IMR-90 (cell line): ENCODE measurements at regions not wholly inside any gene's neighbourhood (a gene's known extent, or its start where the extent isn't known, plus 50 kb on each side); places are given as distances from the start of the nearest gene placed in this dataset.

ENCODE experiments used
- ATAC-seq: fragments of 200-7000 bp; cut with Tn5 transposase; 2 replicates; pipeline ENCODE4 v1.9.1; 2020; ENCODE audit warnings: low read depth, mild to moderate bottlenecking, moderate library complexity
- BruUV-seq: library from RNA; stranded (reverse); fragments of 400-500 nt; replicated peaks from 2 replicates; lab custom pipeline; 2021; lab: Mats Ljungman, UMichigan
- CTCF ChIA-PET: fragments of 300-600 bp; formaldehyde crosslinking; extraction: SDS; loops from one replicate; lab custom pipeline; 2021; ENCODE audit warnings: antibody characterized with exemption; lab: Yijun Ruan, JAX
- POLR2A ChIA-PET: fragments of 300-600 bp; sonication (Branson Sonifier 250); formaldehyde crosslinking; loops from one replicate; lab custom pipeline; 2022; ENCODE audit warnings: antibody characterized with exemption; ENCODE audit not compliant: unreplicated experiment; lab: Charles Lee
- DNase-seq: peaks from one replicate; pipeline ENCODE4 v3.0.0; 2013
- H2AFZ ChIP-seq: replicated peaks from 2 replicates; pipeline ENCODE3; 2013; ENCODE audit warnings: low read length, mild to moderate bottlenecking; ENCODE audit not compliant: poor library complexity
- H2AK5ac ChIP-seq: 2 replicates; pipeline ENCODE4 v1.6.1; 2013; ENCODE audit warnings: low read depth, low read length, inconsistent platforms
- H2AK9ac ChIP-seq: replicated peaks from 2 replicates; pipeline ENCODE3; 2013; ENCODE audit warnings: mild to moderate bottlenecking, low read depth, low read length, moderate library complexity; ENCODE audit not compliant: poor library complexity
- H2BK120ac ChIP-seq: 2 replicates; pipeline ENCODE4 v1.6.1; 2013; ENCODE audit warnings: low read depth, low read length, inconsistent platforms
- H2BK15ac ChIP-seq: 3 replicates; pipeline ENCODE4 v1.6.1; 2013; ENCODE audit warnings: low read depth, low read length, inconsistent platforms
- H2BK20ac ChIP-seq: 2 replicates; pipeline ENCODE4 v1.6.1; 2013; ENCODE audit warnings: low read depth, mild to moderate bottlenecking, inconsistent platforms, low read length, moderate library complexity
- H2BK5ac ChIP-seq: 2 replicates; pipeline ENCODE4 v1.6.1; 2013; ENCODE audit warnings: mild to moderate bottlenecking, low read depth, low read length, inconsistent platforms; ENCODE audit not compliant: poor library complexity, severe bottlenecking
- H3K14ac ChIP-seq: replicated peaks from 2 replicates; pipeline ENCODE4 v1.6.1; 2013; ENCODE audit warnings: low read depth, low read length, inconsistent platforms
- H3K18ac ChIP-seq: 2 replicates; pipeline ENCODE4 v1.6.1; 2013; ENCODE audit warnings: low read depth, low read length, control low read depth
- H3K23ac ChIP-seq: 2 replicates; pipeline ENCODE4 v1.6.1; 2013; ENCODE audit warnings: low read depth, low read length, inconsistent platforms
- H3K27ac ChIP-seq: 2 replicates; pipeline ENCODE4 v1.5.1; 2013; ENCODE audit warnings: mild to moderate bottlenecking, control low read depth, low read length; ENCODE audit not compliant: insufficient read depth
- H3K27me3 ChIP-seq: 2 replicates; pipeline ENCODE4 v1.6.1; 2013; ENCODE audit warnings: low read length; ENCODE audit not compliant: control insufficient read depth, insufficient read depth
- H3K36me3 ChIP-seq: 2 replicates; pipeline ENCODE4 v1.6.1; 2013; ENCODE audit warnings: low read length, mixed read lengths; ENCODE audit not compliant: control insufficient read depth, insufficient read depth
- H3K4ac ChIP-seq: 2 replicates; pipeline ENCODE4 v1.6.1; 2013; ENCODE audit warnings: low read depth, low read length, inconsistent platforms
- H3K4me1 ChIP-seq: 2 replicates; pipeline ENCODE4 v1.6.1; 2013; ENCODE audit warnings: low read length, mixed read lengths; ENCODE audit not compliant: control insufficient read depth, insufficient read depth
- H3K4me2 ChIP-seq: 2 replicates; pipeline ENCODE4 v1.6.1; 2013; ENCODE audit warnings: low read depth, mild to moderate bottlenecking, control low read depth, low read length, moderate library complexity
- H3K4me3 ChIP-seq: 2 replicates; pipeline ENCODE4 v1.5.1; 2013; ENCODE audit warnings: low read depth, mild to moderate bottlenecking, control low read depth, low read length, moderate library complexity; ENCODE audit not compliant: insufficient read depth
- H3K56ac ChIP-seq: 2 replicates; pipeline ENCODE4 v1.6.1; 2013; ENCODE audit warnings: low read length, inconsistent platforms; ENCODE audit not compliant: insufficient read depth; ENCODE audit errors: extremely low read depth
- H3K79me1 ChIP-seq, 2 experiments: 2 replicates each; pipeline ENCODE4 v1.6.1; 2013; ENCODE audit warnings: low read length in 2 of 2, inconsistent platforms in 1 of 2, low read depth in 1 of 2
- H3K9ac ChIP-seq: 2 replicates; pipeline ENCODE4 v1.6.1; 2013; ENCODE audit warnings: low read depth, low read length, control low read depth
- H3K9me1 ChIP-seq: 2 replicates; pipeline ENCODE4 v1.6.1; 2013; ENCODE audit warnings: low read length, inconsistent platforms; ENCODE audit not compliant: insufficient read depth
- H3K9me3 ChIP-seq: 2 replicates; pipeline ENCODE4 v1.6.1; 2013; ENCODE audit warnings: low read length; ENCODE audit not compliant: control insufficient read depth, insufficient read depth
- H4K20me1 ChIP-seq: 2 replicates; pipeline ENCODE4 v1.6.1; 2013; ENCODE audit warnings: low read length, inconsistent platforms; ENCODE audit not compliant: insufficient read depth
- H4K5ac ChIP-seq: 2 replicates; pipeline ENCODE4 v1.6.1; 2013; ENCODE audit warnings: mild to moderate bottlenecking, low read depth, low read length, control low read depth
- H4K8ac ChIP-seq, 2 experiments: 2 replicates each; pipeline ENCODE4 v1.6.1; 2013; ENCODE audit warnings: low read depth in 2 of 2, low read length in 2 of 2, control low read depth in 1 of 2, inconsistent platforms in 1 of 2
- H4K91ac ChIP-seq: 2 replicates; pipeline ENCODE4 v1.6.1; 2013; ENCODE audit warnings: low read depth, low read length, inconsistent platforms; ENCODE audit not compliant: insufficient read depth
- BHLHE40 ChIP-seq: fragments of 150-350 bp; IDR thresholded peaks from 2 replicates; pipeline ENCODE4 v1.6.1; 2016; ENCODE audit warnings: mild to moderate bottlenecking, low read depth, low read length
- CTCF ChIP-seq: conservative IDR thresholded peaks from 2 replicates; pipeline ENCODE4 v1.5.1; 2012; ENCODE audit warnings: mild to moderate bottlenecking, low read depth, low read length, improper control_type of control experiment
- ELK1 ChIP-seq: fragments of 150-350 bp; IDR thresholded peaks from 2 replicates; pipeline ENCODE4 v1.6.1; 2016; ENCODE audit warnings: low read depth, mild to moderate bottlenecking, low read length, moderate library complexity, borderline replicate concordance
- FOS ChIP-seq: fragments of 150-350 bp; IDR thresholded peaks from 2 replicates; pipeline ENCODE4 v1.6.1; 2016; ENCODE audit warnings: low read depth, low read length
- MXI1 ChIP-seq: IDR thresholded peaks from 2 replicates; pipeline ENCODE4 v1.6.1; 2012; ENCODE audit warnings: low read depth, mild to moderate bottlenecking, low read length, moderate library complexity, borderline replicate concordance
- POLR2A ChIP-seq: IDR thresholded peaks from 2 replicates; pipeline ENCODE4 v1.6.1; 2012; ENCODE audit warnings: mild to moderate bottlenecking, low read depth, low read length
- RCOR1 ChIP-seq: IDR thresholded peaks from 2 replicates; pipeline ENCODE4 v1.6.1; 2012; ENCODE audit warnings: mild to moderate bottlenecking, low read length, improper control_type of control experiment; ENCODE audit not compliant: insufficient replicate concordance
- SMC3 ChIP-seq: fragments of 150-350 bp; IDR thresholded peaks from 2 replicates; pipeline ENCODE4 v1.6.1; 2016; ENCODE audit warnings: low read depth, mild to moderate bottlenecking, antibody characterized with exemption, low read length, moderate library complexity
- USF2 ChIP-seq: fragments of 150-350 bp; IDR thresholded peaks from 2 replicates; pipeline ENCODE4 v1.6.1; 2017; ENCODE audit warnings: mild to moderate bottlenecking, antibody characterized with exemption, low read length, low read depth
- WGBS, 2 experiments: methylation state at CpG; one replicate each; pipeline versions ENCODE4 v1.1.5 to v1.1.7; 2013; ENCODE audit warnings: missing lambda C conversion rate in 2 of 2; ENCODE audit not compliant: insufficient read length in 1 of 2; ENCODE audit errors: extremely low coverage in 2 of 2; 5-methylcytosine and 5-hydroxymethylcytosine counted together
- dilution Hi-C: fragments of 300-500 bp; cut with HindIII; formaldehyde crosslinking; loops from one replicate; pipeline ENCODE4 v1.14.3; 2018; ENCODE audit warnings: low sequenced_read_pairs; ENCODE audit not compliant: unreplicated experiment
- in situ Hi-C: fragments of 300-500 bp; cut with MboI; formaldehyde crosslinking; loops from 3 replicates; pipeline ENCODE4 v1.14.3; 2019; ENCODE audit warnings: low sequenced_read_pairs, inconsistent platforms, mixed read lengths
- intact Hi-C: fragments of 100-400 bp; cut with micrococcal nuclease; formaldehyde crosslinking; loops from 2 replicates; pipeline ENCODE4 v1.10.0; 2022

- in situ Hi-C loops (no loop called here), dilution Hi-C loops (no loop called here)
Measured at GRCh38 chr17:34511931-34512330, 67.5 kb upstream of the TMEM132E start.

More at GRCh38 chr17:34511931-34512330, 67.5 kb upstream of the TMEM132E start:
- POLR2A ChIA-PET, result no interaction called here
- ATAC-seq, result no peak
- no peak overlapping the region for H3K23ac ChIP-seq
- no peak overlapping the region for H3K4me3 ChIP-seq
- no peak overlapping the region for H4K5ac ChIP-seq
- no peaks in the 10 kb centered on the region for H4K20me1 ChIP-seq
- H3K9me3 ChIP-seq, result no peaks in the 10 kb centered on the region
- no peak overlapping the region for H2BK120ac ChIP-seq
- no peak for DNase-seq
- no peaks in the 10 kb centered on the region for H3K79me1 ChIP-seq
- no peak overlapping the region for H2BK15ac ChIP-seq
- H3K56ac ChIP-seq, result no peak overlapping the region
- intact Hi-C loops, result no loop called here
- H3K18ac ChIP-seq, result no peak overlapping the region
- no TSS peak for BruUV-seq
- no peak overlapping the region for H2AK9ac ChIP-seq
- H3K36me3 ChIP-seq, result no peaks in the 10 kb centered on the region
- TF ChIP-seq RCOR1 (no peak), POLR2A (no peak), MXI1 (no peak), SMC3 (no peak), ELK1 (no peak), CTCF (no peak), USF2 (no peak), BHLHE40 (no peak), FOS (no peak)
- H3K4me2 ChIP-seq, result no peak overlapping the region
- H2AK5ac ChIP-seq, result no peak overlapping the region
- no peak overlapping the region for H4K8ac ChIP-seq
- H3K27me3 ChIP-seq, result no peaks in the 10 kb centered on the region
- no peak overlapping the region for H3K27ac ChIP-seq
- CTCF ChIA-PET, result no interaction called here
- no peak overlapping the region for H3K4ac ChIP-seq
- 90% methylated on average over 2 of the region's 3 CpGs; no CpG with 5 or more reads in 1 of the 2 experiments for whole genome bisulfite sequencing, 2 experiments
- no peak overlapping the region for H4K91ac ChIP-seq
- H2BK5ac ChIP-seq, result no peak overlapping the region
- no peak overlapping the region for H3K14ac ChIP-seq
- no peak overlapping the region for H3K9ac ChIP-seq
- H2AFZ ChIP-seq, result no peak overlapping the region
- H3K9me1 ChIP-seq, result no peaks in the 10 kb centered on the region
- no peaks in the 10 kb centered on the region for H3K4me1 ChIP-seq
- H2BK20ac ChIP-seq, result no peak overlapping the region
